GM19467 (cell line): ENCODE measurements at regions not wholly inside any gene's neighbourhood (a gene's known extent, or its start where the extent isn't known, plus 50 kb on each side); places are given as distances from the start of the nearest gene placed in this dataset.

Experiments used
- ATAC-seq: cut with Tn5 transposase; IDR thresholded peaks from one replicate; pipeline ENCODE4 v1.9.1; 2021; ENCODE audit warnings: mild to moderate bottlenecking, moderate library complexity; ENCODE audit not compliant: unreplicated experiment

DNA sequence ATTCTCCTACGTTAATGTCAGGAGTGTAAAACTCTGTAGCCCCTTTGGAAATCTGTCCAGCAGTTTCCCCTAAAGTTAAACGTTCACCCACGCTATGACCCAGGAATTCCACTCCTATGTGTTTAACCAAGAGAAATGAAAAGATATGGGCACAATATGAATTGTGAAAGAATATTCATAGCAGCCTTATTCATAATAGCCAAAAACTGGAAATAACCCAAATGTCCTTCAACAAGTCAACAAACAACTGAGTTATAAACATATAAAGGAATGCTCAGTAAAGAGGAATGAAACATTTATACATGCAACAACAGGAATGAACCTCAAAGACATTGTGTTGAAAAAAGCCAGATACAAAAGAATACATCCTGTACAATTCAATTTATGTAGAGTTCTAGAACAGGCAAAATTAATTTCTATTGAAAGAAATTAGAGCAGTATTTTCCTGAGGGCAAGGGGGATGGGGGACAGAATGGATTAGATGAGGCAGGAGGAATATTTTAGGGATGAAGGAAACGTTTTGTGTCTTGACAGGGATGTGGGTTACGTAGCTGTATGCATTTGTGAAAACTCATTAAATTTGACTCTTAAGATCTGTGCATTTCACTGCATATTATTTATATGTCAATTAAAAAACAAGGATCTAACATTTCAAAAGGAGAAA lies 286.7 kb upstream of the CDH5 start:
- ATAC-seq = no peak

DNA sequence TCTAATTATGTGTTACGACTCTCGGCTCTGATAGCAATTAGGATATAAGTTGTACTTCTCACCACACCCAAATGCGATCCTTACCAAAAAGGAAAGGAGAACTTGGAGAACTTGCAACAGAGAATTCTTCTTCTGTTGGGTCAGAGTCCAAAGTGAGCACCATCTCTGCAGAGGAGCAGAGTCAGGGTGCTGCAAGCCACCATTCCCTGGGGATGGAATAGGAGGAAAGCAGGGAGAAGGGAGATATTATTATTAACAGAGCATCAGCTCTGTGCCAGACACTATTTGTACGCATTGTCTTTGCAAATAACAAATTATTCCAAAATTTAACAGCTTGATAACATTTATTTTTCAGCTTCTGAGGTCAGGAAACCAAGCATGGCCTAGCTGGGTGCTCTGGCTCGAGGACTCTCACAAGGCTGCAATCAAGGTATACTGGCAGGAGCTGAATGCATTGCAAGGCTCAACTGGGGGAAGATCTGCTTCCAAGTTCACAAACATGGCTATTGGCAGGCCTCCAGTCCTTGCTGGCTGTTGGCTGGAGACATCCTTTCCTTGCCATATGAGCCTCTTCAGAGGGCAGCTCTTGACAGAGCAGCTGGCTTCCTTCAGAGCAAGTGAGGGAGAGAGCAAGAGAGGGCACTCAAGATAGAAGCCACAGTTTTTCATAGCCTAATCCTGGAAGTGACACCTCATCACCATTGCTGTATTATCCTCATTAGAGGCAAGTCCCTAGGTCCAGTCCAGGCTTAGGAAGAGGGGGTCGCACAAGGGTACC lies 296.2 kb upstream of the CDH5 start:
- no peak for ATAC-seq

DNA sequence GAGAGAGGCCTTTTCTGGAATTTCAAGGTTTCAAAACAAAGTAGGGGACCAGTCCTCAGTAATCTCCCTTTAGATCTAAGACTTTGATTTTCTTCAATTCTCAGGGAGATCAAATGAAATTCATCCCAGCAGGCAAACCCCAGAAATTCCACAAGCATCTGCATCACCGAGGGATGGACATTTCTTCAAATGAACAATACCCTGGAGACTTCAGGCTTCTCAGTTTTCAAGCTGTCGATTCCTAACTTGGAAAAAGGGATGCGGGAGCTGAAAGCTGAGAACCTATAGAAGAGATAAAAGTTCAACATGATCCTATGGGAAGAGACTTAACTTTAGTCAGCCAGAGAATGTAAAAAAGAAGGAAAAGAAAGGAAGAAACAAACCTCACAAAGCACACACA lies 296.9 kb upstream of the CDH5 start:
- no peak for ATAC-seq

DNA sequence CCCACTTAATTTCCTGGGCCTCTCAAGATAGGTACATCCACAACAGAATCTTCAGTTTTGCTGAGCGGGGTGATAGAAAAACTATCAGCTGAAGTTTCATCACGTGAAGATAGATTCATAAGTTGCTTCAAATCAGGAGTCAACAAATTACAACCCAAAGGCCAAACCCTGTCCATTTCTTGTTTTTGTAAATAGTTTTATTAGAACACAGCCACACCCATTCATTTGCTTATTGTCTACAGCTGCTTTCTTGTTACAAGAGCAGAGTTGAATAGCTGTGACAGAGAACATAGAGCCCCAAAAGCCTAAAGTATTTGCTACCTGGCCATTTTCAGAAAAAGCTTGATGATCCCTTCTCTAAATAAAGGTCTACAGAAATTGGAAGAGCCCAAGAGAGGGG lies 300.1 kb upstream of the CDH5 start:
- ATAC-seq = no peak

DNA sequence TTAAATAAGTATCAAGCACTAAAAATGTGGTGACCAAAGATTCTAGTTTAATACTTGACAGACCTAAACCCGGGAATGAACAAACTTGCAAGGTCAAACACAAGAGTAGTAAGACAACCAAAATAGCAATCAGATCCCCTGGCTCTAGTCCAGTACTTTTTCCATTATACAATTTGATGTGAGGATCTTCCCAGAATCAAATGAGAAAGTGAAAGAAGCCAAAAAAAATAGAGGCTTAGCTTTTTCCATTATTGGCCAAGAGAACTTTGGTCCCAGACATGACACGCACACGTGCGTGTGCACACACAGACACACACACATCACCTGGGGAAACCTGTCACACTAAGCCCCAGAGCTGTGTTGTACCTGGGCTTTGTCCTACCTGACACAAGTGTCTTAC lies 300.6 kb upstream of the CDH5 start:
- no peak for ATAC-seq

DNA sequence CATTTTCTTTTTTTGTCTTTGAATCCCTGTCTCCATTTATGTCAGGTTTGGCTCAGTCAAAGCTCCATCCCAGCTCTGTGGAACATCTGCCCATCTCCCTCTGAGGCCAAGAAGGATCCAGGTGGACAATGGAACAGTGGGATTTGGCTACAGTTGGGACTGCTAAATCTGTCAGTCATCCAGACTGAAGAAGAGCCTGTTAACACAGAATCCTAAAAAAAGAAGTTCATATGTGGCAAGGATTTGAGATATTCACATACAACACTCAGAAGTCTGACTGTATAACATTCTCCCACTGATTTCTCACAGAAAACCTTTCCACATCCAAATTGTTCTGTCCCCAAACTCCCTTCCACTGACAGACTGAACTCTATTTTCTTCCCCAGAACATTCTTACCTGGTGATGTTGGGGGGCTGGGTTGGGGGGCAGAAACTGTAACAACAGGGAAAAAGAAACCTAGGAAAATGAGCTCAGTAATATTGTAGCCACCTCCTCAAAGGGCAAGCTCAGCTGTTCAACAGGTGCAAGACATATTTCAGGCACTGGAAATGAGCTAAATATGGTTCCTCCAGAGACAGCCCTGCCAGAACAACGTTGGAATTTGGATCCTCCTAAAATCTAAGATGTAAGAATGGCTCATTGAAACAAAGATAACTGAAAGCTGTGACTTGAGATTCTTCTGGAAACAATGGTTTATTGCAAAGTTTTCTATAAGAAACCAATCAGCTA lies 301.5 kb upstream of the CDH5 start:
- no peak for ATAC-seq

DNA sequence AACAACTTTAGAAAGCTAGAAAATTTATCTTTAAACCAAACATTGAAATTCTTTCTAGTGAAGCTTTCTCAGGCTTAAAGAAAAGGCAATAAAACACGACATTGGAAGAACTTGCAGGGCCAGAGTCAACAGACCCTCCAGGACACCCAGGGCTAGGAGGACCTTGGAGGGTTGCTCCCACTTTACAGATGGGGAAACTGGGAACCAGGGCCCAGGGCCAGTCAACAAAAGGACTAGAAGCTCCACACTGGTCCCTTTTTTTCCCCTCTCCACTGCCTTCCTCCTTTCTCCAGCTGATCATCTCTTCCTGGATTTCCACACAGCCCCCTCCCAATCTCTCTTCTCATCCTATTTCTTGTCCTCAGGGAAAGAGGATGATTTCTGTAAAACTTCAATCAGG lies 307.7 kb upstream of the CDH5 start:
- no peak for ATAC-seq

DNA sequence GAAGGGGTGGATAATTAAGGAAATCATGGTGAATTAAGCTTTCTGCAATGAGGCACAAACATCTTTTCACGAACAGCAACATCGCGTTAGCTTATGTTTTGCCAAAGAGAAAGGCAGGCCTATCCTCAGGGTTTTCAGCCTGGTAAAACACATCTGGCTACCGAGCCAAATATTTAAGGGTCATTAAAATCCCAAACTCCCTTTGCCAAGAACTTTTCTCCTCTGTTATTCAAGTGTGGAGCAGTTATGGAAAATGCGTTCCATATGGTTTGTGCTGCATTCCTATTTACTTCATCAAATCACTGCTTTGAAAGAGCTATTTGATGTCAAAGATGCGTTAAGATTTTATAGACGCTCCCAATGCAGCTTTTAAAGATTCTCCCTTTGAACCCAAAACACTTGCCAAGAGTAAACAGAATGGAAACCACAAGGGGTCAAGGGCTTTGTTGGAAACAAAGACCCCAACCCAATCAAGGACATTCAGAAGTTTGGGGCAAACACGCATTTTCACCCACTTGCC lies 308.3 kb upstream of the CDH5 start:
- ATAC-seq = no peak

DNA sequence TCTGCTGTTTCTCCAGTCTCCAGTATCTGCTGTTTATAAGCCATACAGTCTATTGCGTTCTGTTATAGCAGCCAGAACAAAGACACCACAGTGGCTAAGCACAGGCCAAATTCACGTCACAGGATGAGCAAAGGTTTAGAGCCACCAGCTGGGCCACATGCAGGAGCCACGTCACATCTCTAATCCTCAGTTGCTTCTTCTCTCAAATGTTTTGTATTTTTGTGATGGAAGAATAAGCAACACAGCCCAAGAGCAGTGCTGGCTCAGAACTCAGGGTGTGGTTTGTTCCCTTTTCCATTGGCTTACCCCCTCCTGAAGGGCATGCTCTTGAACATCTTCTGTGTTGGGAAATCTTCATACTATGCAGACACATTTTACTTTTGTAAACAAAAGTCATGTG lies 309.4 kb upstream of the CDH5 start:
- no peak for ATAC-seq

DNA sequence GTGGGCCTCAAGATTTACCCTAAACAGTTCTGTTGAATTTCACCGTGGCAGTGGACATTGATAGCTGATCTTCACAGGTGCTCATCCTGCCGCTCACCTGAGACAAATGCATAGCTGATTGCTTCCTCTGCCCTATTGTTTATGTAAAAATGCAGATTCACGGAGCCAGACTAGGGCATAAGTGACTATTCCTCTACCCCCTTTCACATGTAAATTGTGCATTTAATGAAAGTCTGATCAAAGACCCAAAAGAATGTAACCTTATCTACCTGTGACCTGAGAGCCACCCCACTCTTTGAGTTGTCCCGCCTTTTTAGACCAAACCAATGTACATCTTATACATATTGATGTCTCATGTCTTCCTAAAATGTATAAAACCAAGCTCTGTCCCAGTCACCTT lies 312.4 kb upstream of the CDH5 start:
- no peak for ATAC-seq

DNA sequence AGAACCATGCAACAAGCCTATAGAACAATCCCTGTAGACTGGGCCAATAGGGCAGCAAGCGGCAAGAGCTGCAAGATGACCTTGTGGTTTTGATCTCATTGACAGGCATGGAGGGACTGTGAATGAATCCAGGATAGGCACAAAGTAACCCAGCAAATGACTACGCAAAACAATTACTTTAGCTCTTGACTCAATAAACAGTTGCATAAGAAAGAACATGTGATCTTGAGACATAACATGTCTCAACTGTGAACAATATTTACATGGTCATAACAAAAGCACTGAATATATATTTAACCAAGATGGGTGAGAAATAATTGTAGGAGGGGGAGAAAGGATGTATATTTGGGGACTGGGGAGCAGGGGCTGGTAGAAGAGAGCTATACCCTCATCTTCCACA lies 313.7 kb upstream of the CDH5 start:
- ATAC-seq = no peak

DNA sequence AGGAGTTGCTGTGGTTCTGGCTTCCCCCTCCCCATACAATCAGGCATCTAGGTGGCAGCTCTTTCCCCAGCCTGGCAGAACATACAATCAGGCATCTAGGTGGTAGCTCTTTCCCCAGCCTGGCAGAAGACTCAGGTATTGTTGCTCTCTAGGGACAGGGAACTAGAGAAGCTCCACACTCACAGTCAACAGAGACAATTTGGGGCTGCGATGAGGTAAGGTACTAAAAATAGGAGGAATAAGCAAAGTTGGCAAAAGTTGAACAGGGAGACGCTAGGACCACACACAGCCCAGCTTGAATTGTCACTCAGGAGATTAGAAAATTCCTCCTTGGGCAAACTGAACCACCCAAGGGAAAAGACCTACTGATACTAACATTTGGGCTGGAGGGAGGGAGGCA lies 315.5 kb upstream of the CDH5 start:
- no peak for ATAC-seq

DNA sequence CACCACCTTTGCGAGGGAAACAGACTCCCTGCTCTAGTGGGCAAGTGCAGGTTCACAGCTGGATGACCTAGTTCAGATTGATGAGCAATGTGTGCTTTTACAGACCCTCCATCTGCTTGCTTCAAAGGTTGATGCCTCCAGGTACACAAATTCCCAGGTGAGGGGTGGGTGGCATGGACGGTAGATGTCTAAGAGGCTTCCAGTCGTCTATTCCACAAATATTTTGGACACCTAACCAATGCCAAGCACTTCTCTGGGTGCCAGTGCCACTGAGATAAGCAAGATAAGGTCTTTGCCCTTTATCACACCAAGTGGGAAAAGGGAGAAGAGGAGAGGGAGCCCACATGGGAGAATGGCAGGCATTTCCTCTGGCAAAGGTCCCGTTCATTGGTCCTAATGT lies 316.6 kb upstream of the CDH5 start:
- ATAC-seq = no peak

DNA sequence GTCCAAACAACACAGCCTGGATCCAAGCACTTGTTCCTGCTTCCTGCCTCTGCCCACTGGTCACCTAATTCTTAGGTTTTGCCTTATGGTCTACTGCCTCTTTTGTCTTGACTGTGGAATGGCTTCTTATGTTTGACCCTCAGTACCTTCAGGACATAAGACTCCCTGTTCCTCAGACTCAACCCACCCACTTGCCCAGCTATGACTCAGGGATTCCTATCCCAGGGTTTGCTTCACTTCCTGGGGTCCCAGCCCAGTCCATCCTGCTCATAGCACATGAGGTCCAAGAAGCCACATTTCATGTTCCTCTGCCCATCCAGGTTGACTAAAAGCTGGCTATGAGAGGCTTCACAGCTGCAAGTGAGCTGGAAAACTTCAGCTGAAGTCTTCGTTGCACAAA lies 320.9 kb upstream of the CDH5 start:
- no peak for ATAC-seq

DNA sequence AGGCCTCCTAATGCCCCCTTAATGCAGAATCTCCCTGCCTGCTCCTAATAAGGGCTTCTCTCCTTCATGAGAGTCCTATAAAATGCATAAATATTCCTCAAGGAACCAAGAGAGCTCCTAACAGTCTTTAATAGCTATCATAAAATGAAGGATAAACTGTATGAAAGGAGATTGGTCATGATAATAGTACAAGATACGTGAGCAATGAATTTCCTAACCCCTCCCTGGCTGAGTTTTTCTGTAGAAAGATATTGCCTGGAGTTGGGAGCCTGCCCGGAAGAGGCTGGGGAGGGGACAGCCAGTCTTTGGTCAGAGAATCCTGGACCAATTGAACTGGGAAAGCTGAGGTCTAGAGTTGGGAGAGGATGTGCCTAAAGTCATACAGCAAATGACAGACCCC lies 321.9 kb upstream of the CDH5 start:
- no peak for ATAC-seq

DNA sequence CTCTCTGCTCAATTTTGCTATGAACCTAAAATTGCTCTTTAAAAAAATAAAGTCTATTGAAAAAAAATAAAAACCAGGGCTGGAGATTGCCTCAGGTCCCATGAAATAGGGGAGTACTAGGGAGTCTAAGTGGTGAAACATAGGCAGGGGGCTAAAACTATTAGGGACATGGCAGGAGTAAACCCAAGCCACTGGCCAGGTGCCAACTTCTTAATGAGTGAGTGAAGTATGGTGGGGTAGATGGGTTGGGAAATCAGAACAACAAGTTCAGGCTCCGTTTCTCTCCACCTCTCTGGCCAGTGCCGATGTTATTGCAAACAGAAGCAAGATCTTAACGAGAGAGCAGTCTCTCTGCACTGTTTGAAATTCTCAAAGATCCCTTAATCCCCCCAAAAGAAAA lies 322.4 kb upstream of the CDH5 start:
- no peak for ATAC-seq

DNA sequence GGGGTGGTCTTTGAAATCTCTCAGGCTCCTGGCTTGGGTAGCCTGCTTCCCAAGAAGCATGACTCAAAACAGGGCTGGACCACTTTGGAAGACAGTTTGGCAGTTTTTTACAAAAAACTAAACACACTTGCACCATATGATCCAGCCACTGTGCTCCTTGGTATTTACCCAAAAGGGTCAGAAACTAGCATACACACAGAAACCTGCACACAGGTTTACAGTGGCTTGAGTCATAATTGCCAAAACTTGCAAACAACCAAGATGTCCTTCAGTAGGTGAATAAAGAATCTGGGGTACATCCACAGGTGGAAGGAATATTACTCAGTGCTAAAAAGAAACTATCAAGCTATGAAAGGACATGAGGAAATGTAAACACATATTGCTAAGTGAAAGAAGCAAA lies 323.2 kb upstream of the CDH5 start:
- no peak for ATAC-seq

DNA sequence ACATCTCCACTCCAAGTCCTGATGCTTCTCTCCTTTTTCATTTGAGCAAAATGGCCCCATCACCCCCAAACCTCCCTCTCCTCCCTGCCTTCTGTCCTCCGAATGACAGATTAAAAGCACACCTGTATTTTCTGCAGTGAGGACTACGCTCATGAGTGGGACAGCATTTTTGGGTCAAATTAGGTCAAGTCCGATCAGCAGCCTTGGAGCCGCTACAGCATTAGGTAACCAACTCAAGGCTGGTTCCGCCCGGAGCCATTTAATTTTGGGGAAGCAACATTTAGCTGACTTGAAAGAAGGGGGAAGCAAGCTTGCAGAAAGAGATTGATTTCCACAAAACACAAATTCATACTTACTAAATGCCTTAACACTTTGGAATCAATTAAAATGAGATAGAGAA lies 324.1 kb upstream of the CDH5 start:
- no peak for ATAC-seq

DNA sequence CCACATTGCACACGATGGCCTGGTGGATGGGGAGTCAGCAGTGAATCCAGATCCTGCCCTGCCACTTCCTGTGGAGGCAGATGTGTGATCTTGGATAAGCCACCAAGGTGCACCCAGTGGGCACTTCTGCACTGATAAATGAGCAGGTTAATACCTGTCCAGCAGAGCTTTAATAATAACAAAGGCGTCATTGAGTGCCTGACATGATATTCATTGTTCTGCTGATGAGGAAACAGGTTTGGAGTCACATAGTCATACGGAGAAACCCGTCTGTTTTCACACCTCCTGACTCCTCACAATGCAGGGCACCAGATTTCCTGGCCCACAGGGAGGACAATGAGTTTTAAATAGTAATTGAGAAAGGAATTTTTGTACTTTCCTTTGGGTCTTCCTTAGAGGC lies 324.6 kb upstream of the CDH5 start:
- ATAC-seq = no peak

DNA sequence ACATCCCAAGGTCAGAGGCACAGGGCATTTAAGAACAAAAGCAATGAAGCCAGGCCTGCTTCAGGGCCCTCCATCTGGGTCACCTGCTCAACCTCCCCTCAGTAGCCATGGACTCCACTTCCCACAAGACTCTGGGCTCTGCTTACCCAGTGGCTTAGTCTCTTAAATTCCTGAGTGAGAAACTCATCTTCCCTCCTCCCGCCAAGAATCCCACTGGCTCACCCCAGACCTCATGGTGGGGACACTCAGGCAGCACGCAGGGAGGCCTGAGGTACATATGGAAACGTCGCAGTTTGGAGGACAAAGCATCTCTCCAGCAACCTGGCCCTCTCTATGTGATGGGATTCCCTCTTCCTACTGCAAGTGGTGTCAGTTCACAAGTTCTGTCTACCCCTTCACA lies 326.7 kb upstream of the CDH5 start:
- no peak for ATAC-seq

DNA sequence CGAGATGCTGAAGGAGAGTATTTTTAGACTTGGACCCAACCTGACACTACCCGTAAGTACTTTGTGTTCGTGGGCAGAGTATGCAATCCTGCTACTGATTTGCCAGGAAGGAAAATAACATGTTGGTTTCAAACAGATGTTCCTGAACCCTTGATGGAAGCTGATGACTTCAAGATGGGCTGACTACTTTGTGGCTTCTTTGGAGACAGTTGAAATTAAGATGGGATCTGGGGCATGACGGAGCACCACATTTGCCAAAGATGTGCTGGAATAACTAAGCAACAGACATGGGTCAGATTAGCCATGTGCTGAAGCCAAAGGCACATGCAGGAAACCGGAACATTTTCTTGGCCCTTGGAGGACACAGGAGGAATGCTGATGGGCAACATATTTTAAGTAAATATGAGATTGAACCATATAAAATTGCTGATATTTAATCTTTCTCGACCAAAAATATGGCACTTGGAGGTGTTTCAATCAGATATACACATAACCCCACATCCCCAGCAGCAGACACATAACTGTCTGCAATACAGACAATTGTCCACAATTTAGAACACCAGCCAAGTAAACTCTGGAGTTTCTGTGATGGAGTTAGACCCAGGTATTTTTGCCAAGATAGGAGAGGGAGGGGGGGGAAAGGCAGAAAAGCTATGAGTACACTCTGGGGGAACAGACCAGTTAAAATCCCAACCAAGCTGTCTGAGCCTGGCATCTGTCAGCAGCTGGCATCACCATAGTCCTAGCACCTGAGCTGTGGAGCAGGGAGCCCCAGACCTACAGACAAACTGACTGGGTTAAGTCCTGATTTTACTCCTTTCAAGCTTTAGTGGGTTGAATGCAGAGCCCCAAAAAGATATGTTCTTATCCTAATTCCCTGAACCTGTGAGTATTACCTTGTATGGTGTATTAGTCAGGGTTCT lies 329.4 kb upstream of the CDH5 start:
- ATAC-seq = no peak
